OCI-LY3 (cell line): ENCODE measurements at regions not wholly inside any gene's neighbourhood (a gene's known extent, or its start where the extent isn't known, plus 50 kb on each side); places are given as distances from the start of the nearest gene placed in this dataset.

Experiments
- H2AFZ ChIP-seq: fragments of 200-600, 300-600 bp; shearing (Covaris generic); 2 replicates; pipeline ENCODE4 v1.6.0; 2014; ENCODE audit warnings: antibody characterized with exemption, low read depth, low read length
- H3K27ac ChIP-seq: fragments of 200-600, 300-600 bp; sonication (generic); 2 replicates; pipeline ENCODE4 v1.5.1; 2014; ENCODE audit warnings: mild to moderate bottlenecking, low read length, moderate library complexity, mixed read lengths
- H3K27me3 ChIP-seq: fragments of 200-600, 300-600 bp; sonication (generic); 2 replicates; pipeline ENCODE4 v1.6.1; 2014; ENCODE audit warnings: low read depth, low read length, mixed read lengths
- H3K36me3 ChIP-seq: fragments of 200-600, 300-600 bp; sonication (generic); replicated peaks from 2 replicates; pipeline ENCODE3; 2014; ENCODE audit warnings: low read depth, low read length, mixed read lengths
- H3K4me1 ChIP-seq: fragments of 300-600, 200-600 bp; sonication (generic); 2 replicates; pipeline ENCODE4 v1.6.1; 2014; ENCODE audit warnings: low read length, mixed read lengths
- H3K4me2 ChIP-seq: fragments of 200-600, 300-600 bp; sonication (generic); 2 replicates; pipeline ENCODE4 v1.6.1; 2014; ENCODE audit warnings: low read length, mixed read lengths
- H3K4me3 ChIP-seq: fragments of 300-600, 200-600 bp; sonication (generic); 2 replicates; pipeline ENCODE4 v1.5.1; 2014; ENCODE audit warnings: antibody characterized with exemption, mild to moderate bottlenecking, low read length, moderate library complexity
- H3K79me2 ChIP-seq: fragments of 300-600, 200-600 bp; shearing (Covaris generic); 2 replicates; pipeline ENCODE4 v1.6.1; 2014; ENCODE audit warnings: mild to moderate bottlenecking, low read length, mixed read lengths
- H3K9ac ChIP-seq: fragments of 300-600, 200-600 bp; shearing (Covaris generic); 2 replicates; pipeline ENCODE4 v1.6.0; 2014; ENCODE audit warnings: mild to moderate bottlenecking, low read length, moderate library complexity
- H3K9me3 ChIP-seq: fragments of 200-600, 300-600 bp; shearing (Covaris generic); 2 replicates; pipeline ENCODE4 v1.6.1; 2014; ENCODE audit warnings: low read length, mixed read lengths; ENCODE audit not compliant: insufficient read depth
- H4K20me1 ChIP-seq: fragments of 200-600, 300-600 bp; sonication (generic); 2 replicates; pipeline ENCODE4 v1.6.1; 2016; ENCODE audit warnings: low read length, mixed read lengths; ENCODE audit not compliant: insufficient read depth
- CTCF ChIP-seq: fragments of 200-600, 300-600 bp; sonication (generic); IDR thresholded peaks from 2 replicates; pipeline ENCODE4 v1.5.1; 2014; ENCODE audit warnings: antibody characterized with exemption, low read length, low read depth
- EZH2phosphoT487 ChIP-seq: fragments of 200-600 bp; shearing (Covaris generic); IDR thresholded peaks from 2 replicates; pipeline ENCODE4 v1.6.1; 2018; ENCODE audit warnings: antibody characterized with exemption, mixed run types, low read depth

DNA sequence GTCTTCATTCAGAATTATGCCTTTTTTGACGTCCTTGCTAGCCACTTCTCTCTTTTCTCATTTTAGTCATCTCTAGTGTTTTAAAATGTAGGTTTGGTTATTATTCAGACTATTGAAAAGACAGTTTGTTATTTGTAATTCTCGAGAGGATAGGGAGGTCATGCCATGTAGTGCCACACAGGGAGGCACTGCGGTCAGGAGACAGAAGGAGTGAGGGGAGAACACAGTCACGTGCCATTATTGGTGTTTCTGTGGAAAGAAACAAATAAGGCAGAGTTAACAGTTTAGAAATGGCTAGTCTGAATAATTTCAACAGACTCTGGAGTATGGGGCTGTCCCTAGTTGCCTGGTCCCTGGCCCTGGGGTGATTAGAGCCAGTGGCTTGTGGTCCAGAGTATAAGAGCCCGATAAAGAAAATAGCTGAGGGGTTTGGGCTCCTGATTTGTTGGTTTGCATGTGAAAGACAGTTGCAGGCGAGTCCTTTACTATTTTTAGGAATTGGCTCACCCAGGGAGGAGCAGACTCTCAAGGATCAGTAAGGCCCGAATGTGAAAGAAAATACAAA, 278.1 kb upstream of the SEL1L start:
- no peak overlapping the region for H3K27ac ChIP-seq
- H4K20me1 ChIP-seq, result no peaks in the 10 kb centered on the region
- H3K79me2 ChIP-seq, result no peaks in the 10 kb centered on the region
- H3K4me1 ChIP-seq, result peaks cover 11% of the 10 kb centered on the region; the same call in 1 of the 2 replicates
- H3K36me3 ChIP-seq, result no peaks in the 10 kb centered on the region
- TF ChIP-seq EZH2phosphoT487, result no peak
- no peak for TF ChIP-seq CTCF
- H3K27me3 ChIP-seq, result no peaks in the 10 kb centered on the region
- H3K4me2 ChIP-seq, result peak overlapping the region; percentile 26; the same call in 1 of the 2 replicates
- H3K9me3 ChIP-seq, result no peaks in the 10 kb centered on the region
- no peak overlapping the region for H2AFZ ChIP-seq
- no peak overlapping the region for H3K9ac ChIP-seq
- no peak overlapping the region for H3K4me3 ChIP-seq

DNA sequence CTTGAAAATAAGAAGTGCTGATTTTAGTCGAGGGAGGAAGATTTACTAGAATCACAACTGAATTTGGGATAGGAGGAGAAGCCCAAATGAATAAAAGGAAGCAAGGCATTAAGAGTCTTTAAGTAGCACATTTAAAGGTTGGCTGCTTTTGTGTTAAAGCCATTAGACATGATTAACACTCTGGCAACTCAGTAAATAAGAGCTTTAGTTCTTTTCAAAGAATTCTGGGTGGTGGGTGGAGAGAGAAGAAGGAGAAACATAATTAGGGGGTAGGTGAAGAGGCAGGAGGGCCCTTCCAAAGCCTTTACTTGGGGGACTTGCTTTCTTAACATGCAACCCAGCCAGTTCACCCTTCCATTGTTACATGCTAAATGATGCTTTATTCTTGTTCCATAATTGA, 284.6 kb upstream of the SEL1L start:
- H4K20me1 ChIP-seq, result no peaks in the 10 kb centered on the region
- no peaks in the 10 kb centered on the region for H3K4me1 ChIP-seq
- no peak overlapping the region for H3K4me2 ChIP-seq
- H3K79me2 ChIP-seq, result no peaks in the 10 kb centered on the region
- no peak overlapping the region for H3K9ac ChIP-seq
- no peak overlapping the region for H3K4me3 ChIP-seq
- H3K9me3 ChIP-seq, result no peaks in the 10 kb centered on the region
- TF ChIP-seq CTCF (no peak), EZH2phosphoT487 (no peak)
- H2AFZ ChIP-seq, result no peak overlapping the region
- no peak overlapping the region for H3K27ac ChIP-seq
- H3K36me3 ChIP-seq, result no peaks in the 10 kb centered on the region
- no peaks in the 10 kb centered on the region for H3K27me3 ChIP-seq

DNA sequence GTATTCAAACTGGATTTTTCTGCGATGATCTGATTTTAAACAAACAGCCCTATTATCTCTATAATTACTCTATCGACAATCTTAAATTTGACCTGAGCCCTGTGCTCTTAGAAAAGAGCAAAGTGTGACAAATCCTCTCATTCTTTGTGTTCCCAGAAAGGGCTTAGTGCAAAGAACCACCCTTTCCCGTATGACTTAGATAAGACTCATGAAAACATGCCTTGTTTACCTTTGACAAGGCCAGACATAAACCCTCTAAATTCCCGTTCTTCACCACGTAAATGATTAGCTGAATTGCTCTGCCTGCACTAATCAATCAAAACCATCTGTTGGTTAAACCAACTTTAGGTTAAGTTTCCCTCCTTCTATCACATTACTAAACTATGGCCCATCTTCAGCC, 285.7 kb upstream of the SEL1L start:
- TF ChIP-seq EZH2phosphoT487 (no peak), CTCF (no peak)
- Histone ChIP-seq H3K4me1 (no peaks in the 10 kb centered on the region), H3K27ac (no peak overlapping the region), H3K27me3 (no peaks in the 10 kb centered on the region), H3K4me3 (no peak overlapping the region), H3K36me3 (no peaks in the 10 kb centered on the region), H3K9me3 (no peaks in the 10 kb centered on the region), H2AFZ (no peak overlapping the region), H3K4me2 (no peak overlapping the region), H4K20me1 (no peaks in the 10 kb centered on the region), H3K79me2 (no peaks in the 10 kb centered on the region), H3K9ac (no peak overlapping the region)

- TF ChIP-seq CTCF, result no peak
- TF ChIP-seq EZH2phosphoT487, result no peak
- H2AFZ ChIP-seq, result no peak overlapping the region
- H3K9me3 ChIP-seq, result no peaks in the 10 kb centered on the region
- H3K4me2 ChIP-seq, result no peak overlapping the region
- H3K79me2 ChIP-seq, result no peaks in the 10 kb centered on the region
- no peak overlapping the region for H3K4me3 ChIP-seq
- H3K9ac ChIP-seq, result no peak overlapping the region
- H4K20me1 ChIP-seq, result no peaks in the 10 kb centered on the region
- H3K36me3 ChIP-seq, result no peaks in the 10 kb centered on the region
- H3K4me1 ChIP-seq, result no peaks in the 10 kb centered on the region
- H3K27ac ChIP-seq, result no peak overlapping the region
- H3K27me3 ChIP-seq, result no peaks in the 10 kb centered on the region
Measured at GRCh38 chr14:81819910-81820309, 286.3 kb upstream of the SEL1L start.
